NCI-H1417 (cell line): ENCODE measurements at regions not wholly inside any gene's neighbourhood (a gene's known extent, or its start where the extent isn't known, plus 50 kb on each side); places are given as distances from the start of the nearest gene placed in this dataset.
"Not testable (repeated sequence)": the region's sequence is repeated elsewhere in the genome, so short reads cannot be mapped to it uniquely, and the experiment has no call there.

Experiments used
- DNase-seq, 3 experiments: peaks; one replicate each; lab custom pipeline; 2025; lab: John Stamatoyannopoulos, UW

GRCh38 chrX:114272096-114272686 is 311.7 kb upstream of the HTR2C start:
- no peak for DNase-seq

GRCh38 chrX:114270371-114270770 is 313.5 kb upstream of the HTR2C start:
- not testable (repeated sequence) for DNase-seq

DNA sequence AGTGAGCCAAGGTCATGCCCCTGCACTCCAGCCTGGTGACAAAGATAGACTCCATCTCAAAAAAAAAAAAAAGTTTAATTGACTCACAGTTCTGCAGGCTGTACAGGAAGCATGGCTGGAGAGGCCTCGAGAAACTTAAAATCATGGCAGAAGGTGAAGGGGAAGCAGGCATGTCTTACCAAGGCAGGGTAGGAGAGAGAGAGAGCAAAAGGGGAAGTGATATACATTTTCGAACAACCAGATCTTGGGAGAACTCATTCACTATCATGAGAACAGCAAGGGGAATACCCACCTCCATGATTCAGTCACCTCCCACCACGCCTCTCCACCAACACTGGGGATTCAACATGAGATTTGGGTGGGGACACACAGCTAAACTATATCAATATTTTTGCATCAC is 315.2 kb upstream of the HTR2C start:
- no peak for DNase-seq

DNA sequence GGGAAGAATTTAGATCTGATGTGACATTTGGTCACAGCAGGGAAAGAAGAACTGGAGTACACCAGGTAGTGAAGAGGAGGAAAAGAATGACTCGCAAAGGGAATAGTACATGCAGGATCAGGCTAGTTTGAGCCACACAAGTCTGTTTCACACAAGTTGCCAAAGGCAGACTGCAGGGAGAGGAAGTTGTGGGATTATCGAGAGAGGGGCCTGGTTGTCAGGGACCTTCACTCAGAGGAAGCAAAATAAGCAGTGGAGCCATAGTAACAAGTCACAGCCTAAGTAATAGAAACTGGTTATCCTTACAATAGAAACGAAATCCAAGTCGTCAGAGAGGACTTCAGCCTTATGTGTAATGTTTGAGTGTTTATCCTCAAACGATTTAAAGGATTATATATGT is 316.7 kb upstream of the HTR2C start:
- no peak for DNase-seq

- no peak for DNase-seq
These were observed 331.7 kb upstream of the HTR2C start for GRCh38 chrX:114252186-114252585.

GRCh38 chrX:114251575-114251974 is 332.3 kb upstream of the HTR2C start:
- DNase-seq, result no peak

DNA sequence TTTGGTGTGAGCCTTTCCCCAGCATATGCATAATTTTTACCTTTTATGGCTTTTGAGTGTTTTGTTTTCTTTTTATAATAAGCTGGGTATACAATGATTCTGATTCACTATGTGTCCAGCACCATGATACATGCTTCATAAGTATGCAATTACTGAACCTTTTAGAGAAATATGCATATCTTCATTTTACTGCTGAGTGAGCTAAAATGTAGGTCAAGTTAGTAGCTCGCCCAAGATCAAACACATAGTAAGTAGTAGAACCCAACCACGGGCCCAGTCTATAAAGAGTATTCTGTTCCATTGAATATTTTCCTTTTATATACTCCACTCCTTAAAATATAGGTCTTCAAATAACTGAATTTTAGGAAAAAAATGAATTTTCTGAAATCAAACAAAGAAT is 362.4 kb upstream of the HTR2C start:
- DNase-seq, result no peak

GRCh38 chrX:114210879-114211278 is 373.0 kb upstream of the HTR2C start:
- DNase-seq, result no peak

GRCh38 chrX:114201622-114202021 is 382.3 kb upstream of the HTR2C start:
- no peak for DNase-seq

- DNase-seq, result no peak
These were observed 402.7 kb upstream of the HTR2C start for GRCh38 chrX:114181195-114181594.

DNA sequence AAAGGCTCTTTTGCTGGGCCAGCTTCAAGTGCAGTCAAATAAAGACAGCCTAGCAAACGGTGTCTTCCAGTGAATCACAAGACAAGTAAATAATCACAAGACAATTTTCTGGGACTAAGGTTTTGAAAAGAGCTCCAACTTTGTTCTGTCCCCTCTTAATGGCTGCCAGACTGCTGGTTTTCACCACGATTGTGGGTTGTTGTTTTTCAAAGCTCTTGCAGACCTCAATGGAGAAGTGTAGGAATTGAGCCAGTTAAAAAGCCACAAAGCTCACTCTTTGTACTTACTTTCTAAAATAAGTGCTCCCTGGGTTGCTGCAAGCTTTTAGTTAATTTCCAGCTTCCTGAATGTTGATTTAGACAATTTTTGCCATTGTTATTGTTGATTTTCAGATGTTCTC is 405.8 kb upstream of the HTR2C start:
- DNase-seq, result no peak

DNA sequence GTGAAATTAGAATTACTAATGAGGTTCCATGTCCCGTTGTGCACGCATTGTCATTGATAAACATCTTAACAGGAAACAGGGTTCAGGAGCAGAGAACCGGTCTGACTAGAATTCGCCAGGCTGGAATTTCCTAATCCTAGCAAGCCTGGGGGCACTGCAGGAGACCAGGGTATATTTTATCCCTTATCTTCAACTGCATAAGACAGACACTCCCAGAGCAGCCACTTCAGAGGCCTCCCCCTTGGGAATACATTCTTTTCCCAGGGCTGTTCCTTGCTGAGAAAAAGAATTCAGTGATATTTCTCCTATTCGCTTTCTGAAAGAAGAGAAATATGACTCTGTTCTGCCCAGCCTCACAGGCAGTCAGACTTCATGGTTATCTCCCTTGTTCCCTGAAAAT is 416.6 kb upstream of the HTR2C start:
- not testable (repeated sequence) for DNase-seq

GRCh38 chrX:114166601-114167000 is 417.3 kb upstream of the HTR2C start:
- DNase-seq, result no peak

DNA sequence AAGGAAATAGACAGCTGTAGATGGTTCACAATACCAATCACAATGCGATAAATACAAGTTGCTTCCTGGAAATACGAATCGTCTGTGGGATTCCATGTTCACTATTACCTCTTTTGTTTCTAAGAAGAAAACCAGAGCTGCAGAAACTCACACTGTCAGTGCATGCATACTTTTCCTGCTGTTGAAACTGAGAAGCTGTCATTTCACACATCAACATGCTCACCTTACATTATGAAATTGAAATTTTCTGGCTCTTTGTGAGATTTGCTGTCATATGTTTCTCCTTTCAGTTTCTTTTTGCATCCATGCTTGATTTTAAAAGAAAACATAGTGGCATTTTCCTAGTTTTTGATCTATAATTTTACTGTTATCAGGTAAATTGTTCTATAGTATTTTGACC is 418.3 kb upstream of the HTR2C start:
- DNase-seq, result no peak

GRCh38 chrX:114162068-114162735 is 421.7 kb upstream of the HTR2C start:
- no peak for DNase-seq

- no peak for DNase-seq
These were observed 431.1 kb upstream of the HTR2C start for GRCh38 chrX:114152801-114153200.

DNA sequence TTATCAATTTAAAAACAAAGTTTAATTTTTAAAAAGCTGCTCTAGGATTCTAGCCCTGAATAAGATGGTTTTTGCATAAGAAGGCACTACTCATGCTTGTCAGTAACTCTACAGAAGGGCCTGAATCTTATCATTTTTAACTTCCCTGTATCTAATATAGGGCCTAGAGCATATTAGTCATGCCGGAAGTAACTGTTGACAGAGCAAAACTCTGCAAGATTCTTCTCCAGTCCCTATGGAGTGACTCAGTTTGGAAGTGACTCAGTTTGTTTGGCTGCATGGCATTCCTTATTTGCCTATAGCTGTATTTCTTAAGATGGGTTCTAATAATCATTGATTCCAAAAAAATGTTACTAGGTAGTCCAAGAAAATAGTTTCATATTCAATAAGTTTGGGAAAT is 431.8 kb upstream of the HTR2C start:
- no peak for DNase-seq

DNA sequence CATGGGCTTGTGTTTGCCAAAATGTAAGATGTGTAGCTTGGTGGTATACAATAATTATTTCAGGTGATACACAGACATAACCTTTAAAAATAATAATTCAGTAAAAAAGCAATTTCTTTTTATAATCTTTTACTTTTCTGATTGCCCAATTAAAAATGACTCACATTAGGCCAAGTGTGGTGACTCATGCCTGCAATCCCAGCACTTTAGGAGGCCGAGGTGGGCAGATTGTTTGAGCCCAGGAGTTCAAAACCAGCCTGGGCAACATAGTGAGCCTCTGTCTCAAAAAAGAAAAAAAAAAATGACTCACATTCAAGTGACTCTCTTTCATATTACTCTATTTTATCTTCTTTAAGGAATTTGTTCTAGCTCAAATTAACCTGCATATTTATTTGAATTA is 449.4 kb upstream of the HTR2C start:
- DNase-seq, result no peak

- DNase-seq, result no peak
These were observed 456.4 kb upstream of the HTR2C start for GRCh38 chrX:114127411-114128025.

- no peak for DNase-seq
These were observed 456.9 kb upstream of the HTR2C start for GRCh38 chrX:114127005-114127404.

- no peak for DNase-seq
These were observed 482.8 kb upstream of the HTR2C start for GRCh38 chrX:114101081-114101480.

- DNase-seq, result no peak
These were observed 486.0 kb upstream of the HTR2C start for GRCh38 chrX:114097866-114098265.

GRCh38 chrX:114097427-114097826 is 486.5 kb upstream of the HTR2C start:
- DNase-seq, result no peak

DNA sequence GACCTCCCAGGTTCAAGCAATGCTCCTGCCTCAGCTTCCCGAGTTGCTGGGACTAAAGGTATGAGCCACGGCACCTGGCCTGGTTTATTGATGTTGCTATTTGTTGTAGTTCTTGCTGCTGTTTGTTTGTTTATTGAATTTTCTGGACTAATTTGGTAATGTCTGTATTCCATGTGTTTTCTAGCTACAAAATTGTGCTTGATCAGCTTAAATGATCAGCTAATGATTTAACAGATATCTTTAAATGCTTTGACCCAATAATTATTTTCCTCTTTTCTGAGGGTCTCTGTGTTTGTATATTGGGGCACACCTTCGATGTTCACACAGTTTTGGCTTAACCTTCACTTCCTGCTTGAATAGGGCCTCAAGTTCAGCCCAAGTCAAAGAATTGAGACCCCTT is 488.1 kb upstream of the HTR2C start:
- no peak for DNase-seq
